ENCODE measurements at regions not wholly inside any gene's neighbourhood (a gene's known extent, or its start where the extent isn't known, plus 50 kb on each side); places are given as distances from the start of the nearest gene placed in this dataset.

DNA sequence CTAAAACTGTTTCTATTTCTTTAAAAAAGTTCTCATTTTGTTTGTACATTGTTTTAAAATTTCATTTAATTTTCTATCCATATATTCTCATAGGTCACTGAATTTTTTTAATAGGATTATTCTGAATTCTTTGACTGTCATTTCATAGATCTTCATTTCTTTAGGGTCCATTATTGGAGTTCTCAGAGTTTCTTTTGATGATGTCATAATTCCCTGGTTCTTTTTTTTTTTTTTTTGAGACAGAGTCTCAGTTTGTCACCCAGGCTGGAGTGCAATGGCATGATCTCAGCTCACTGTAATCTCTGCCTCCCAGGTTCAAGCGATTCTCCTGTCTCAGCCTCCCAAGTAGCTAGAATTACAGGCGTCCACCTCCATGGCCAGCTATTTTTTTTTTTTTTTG lies 89.9 kb downstream of the DMRT2 start:
- no peak overlapping the region for H3K27ac ChIP-seq (ENCODE audit: low read length)
- H3K4me1 ChIP-seq (ENCODE audit: insufficient read depth, low read length) = no peaks in the 10 kb centered on the region
- DNase-seq (no peak), ATAC-seq (ENCODE audit: insufficient read depth, low read depth) (no peak)
- no peak overlapping the region for H3K9ac ChIP-seq (ENCODE audit: low read depth, low read length)
- no peaks in the 10 kb centered on the region for H3K27me3 ChIP-seq (ENCODE audit: insufficient read depth, low read length, poor library complexity)
- H3K79me2 ChIP-seq (ENCODE audit: insufficient read depth, low read length) = no peaks in the 10 kb centered on the region
- H3K36me3 ChIP-seq (ENCODE audit: insufficient read depth, low read length) = no peaks in the 10 kb centered on the region
- no peak overlapping the region for H3K4me2 ChIP-seq (ENCODE audit: insufficient read depth, low read length)
- H3K4me3 ChIP-seq (ENCODE audit: low read depth in 1 of 2, low read length in 2 of 2) = no peak overlapping the region
- TF ChIP-seq EZH2 (IDR thresholded peaks at IDR 0.05; ENCODE audit: borderline replicate concordance, low read depth, low read length, severe bottlenecking) = no peak
- TF ChIP-seq, protein P1, sequence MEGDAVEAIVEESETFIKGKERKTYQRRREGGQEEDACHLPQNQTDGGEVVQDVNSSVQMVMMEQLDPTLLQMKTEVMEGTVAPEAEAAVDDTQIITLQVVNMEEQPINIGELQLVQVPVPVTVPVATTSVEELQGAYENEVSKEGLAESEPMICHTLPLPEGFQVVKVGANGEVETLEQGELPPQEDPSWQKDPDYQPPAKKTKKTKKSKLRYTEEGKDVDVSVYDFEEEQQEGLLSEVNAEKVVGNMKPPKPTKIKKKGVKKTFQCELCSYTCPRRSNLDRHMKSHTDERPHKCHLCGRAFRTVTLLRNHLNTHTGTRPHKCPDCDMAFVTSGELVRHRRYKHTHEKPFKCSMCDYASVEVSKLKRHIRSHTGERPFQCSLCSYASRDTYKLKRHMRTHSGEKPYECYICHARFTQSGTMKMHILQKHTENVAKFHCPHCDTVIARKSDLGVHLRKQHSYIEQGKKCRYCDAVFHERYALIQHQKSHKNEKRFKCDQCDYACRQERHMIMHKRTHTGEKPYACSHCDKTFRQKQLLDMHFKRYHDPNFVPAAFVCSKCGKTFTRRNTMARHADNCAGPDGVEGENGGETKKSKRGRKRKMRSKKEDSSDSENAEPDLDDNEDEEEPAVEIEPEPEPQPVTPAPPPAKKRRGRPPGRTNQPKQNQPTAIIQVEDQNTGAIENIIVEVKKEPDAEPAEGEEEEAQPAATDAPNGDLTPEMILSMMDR (IDR thresholded peaks at IDR 0.05; ENCODE audit: borderline replicate concordance, extremely low read depth, low read length, poor library complexity, severe bottlenecking) = no peak
- no peaks in the 10 kb centered on the region for H3K9me3 ChIP-seq (ENCODE audit: insufficient read depth, low read length, severe bottlenecking)
- H2AFZ ChIP-seq (ENCODE audit: low read depth, low read length) = no peak overlapping the region
- no peaks in the 10 kb centered on the region for H4K20me1 ChIP-seq (ENCODE audit: insufficient read depth, low read length)

DNA sequence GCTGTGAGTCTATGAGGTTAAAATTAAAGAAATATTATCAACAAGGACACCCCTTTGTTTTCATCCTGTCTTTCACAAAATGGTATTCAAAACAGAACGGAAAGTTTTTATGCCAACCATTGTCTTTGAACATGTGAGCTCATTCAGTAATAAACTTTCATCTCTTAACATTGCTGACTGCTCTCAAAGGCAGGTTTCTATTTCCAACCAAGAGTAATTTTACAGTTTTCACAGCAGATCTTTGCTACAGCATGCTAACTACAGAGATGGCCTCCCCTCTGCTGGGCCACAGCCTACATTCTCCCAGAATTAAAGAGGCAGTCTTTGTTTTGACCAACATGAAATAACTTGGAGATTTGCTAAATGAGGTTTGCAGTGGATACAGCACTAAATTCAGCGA lies 101.5 kb downstream of the DMRT2 start:
- no peak overlapping the region for H2AFZ ChIP-seq (ENCODE audit: low read depth, low read length)
- DNase-seq = no peak
- H3K27me3 ChIP-seq (ENCODE audit: insufficient read depth, low read length, poor library complexity) = no peaks in the 10 kb centered on the region
- no peaks in the 10 kb centered on the region for H4K20me1 ChIP-seq (ENCODE audit: insufficient read depth, low read length)
- no peaks in the 10 kb centered on the region for H3K79me2 ChIP-seq (ENCODE audit: insufficient read depth, low read length)
- no peak overlapping the region for H3K4me2 ChIP-seq (ENCODE audit: insufficient read depth, low read length)
- H3K9ac ChIP-seq (ENCODE audit: low read depth, low read length) = no peak overlapping the region
- ATAC-seq (ENCODE audit: insufficient read depth, low read depth) = no peak
- TF ChIP-seq EZH2 (IDR thresholded peaks at IDR 0.05; ENCODE audit: borderline replicate concordance, low read depth, low read length, severe bottlenecking) = no peak
- TF ChIP-seq, protein P1 (IDR thresholded peaks at IDR 0.05; ENCODE audit: borderline replicate concordance, extremely low read depth, low read length, poor library complexity, severe bottlenecking) = no peak
- H3K36me3 ChIP-seq (ENCODE audit: insufficient read depth, low read length) = no peaks in the 10 kb centered on the region
- H3K4me1 ChIP-seq (ENCODE audit: insufficient read depth, low read length) = no peaks in the 10 kb centered on the region
- no peak overlapping the region for H3K27ac ChIP-seq (ENCODE audit: low read length)
- H3K9me3 ChIP-seq (ENCODE audit: insufficient read depth, low read length, severe bottlenecking) = no peaks in the 10 kb centered on the region
- no peak overlapping the region for H3K4me3 ChIP-seq (ENCODE audit: low read depth in 1 of 2, low read length in 2 of 2)

DNA sequence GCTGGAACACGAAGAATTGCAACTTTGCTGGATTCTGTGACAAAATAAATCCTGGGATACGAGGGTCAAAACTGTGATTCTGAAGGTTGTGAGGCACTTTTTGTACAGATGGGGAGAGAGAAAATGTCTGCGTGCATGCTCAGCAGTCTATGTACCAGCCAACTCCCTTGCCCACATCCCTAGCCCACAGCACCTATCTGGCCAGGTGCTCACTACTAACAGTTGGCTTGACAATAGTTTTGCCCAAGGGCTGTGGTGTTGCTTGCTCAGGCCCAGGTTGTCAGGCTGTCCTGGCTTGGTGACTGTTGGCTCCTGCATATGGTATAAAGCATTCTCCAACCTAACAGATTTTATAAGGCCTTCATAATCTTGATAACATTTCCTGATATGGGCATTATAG lies 102.0 kb downstream of the DMRT2 start:
- ATAC-seq (ENCODE audit: insufficient read depth, low read depth) (no peak), DNase-seq (no peak)
- no peaks in the 10 kb centered on the region for H3K36me3 ChIP-seq (ENCODE audit: insufficient read depth, low read length)
- no peak overlapping the region for H3K4me2 ChIP-seq (ENCODE audit: insufficient read depth, low read length)
- no peaks in the 10 kb centered on the region for H3K9me3 ChIP-seq (ENCODE audit: insufficient read depth, low read length, severe bottlenecking)
- no peak overlapping the region for H2AFZ ChIP-seq (ENCODE audit: low read depth, low read length)
- no peaks in the 10 kb centered on the region for H3K4me1 ChIP-seq (ENCODE audit: insufficient read depth, low read length)
- H3K4me3 ChIP-seq (ENCODE audit: low read depth in 1 of 2, low read length in 2 of 2) = no peak overlapping the region
- no peaks in the 10 kb centered on the region for H3K27me3 ChIP-seq (ENCODE audit: insufficient read depth, low read length, poor library complexity)
- H3K27ac ChIP-seq (ENCODE audit: low read length) = no peak overlapping the region
- H3K79me2 ChIP-seq (ENCODE audit: insufficient read depth, low read length) = no peaks in the 10 kb centered on the region
- no peaks in the 10 kb centered on the region for H4K20me1 ChIP-seq (ENCODE audit: insufficient read depth, low read length)
- TF ChIP-seq EZH2 (IDR thresholded peaks at IDR 0.05; ENCODE audit: borderline replicate concordance, low read depth, low read length, severe bottlenecking) = no peak
- TF ChIP-seq, protein P1 (IDR thresholded peaks at IDR 0.05; ENCODE audit: borderline replicate concordance, extremely low read depth, low read length, poor library complexity, severe bottlenecking) = no peak
- no peak overlapping the region for H3K9ac ChIP-seq (ENCODE audit: low read depth, low read length)

DNA sequence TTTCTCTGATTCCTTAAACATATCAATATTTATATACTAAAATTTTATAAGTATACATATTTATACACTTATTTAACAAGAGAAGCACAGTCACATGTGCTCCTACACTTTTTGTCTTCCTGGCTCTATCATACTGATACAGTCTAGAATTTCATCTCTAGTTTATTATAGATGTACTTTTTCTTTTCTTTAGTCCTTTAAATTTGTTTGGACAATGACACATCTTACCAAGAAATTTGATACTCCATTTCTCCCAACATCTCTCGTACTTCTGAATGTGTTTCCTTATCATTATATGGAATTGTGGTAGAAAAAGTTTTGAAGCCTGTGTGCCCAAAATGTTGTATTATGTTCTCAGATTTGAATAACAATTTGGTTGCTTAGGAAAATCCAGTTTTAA lies 104.6 kb downstream of the DMRT2 start:
- Histone ChIP-seq H4K20me1 (ENCODE audit: insufficient read depth, low read length) (no peaks in the 10 kb centered on the region), H3K9ac (ENCODE audit: low read depth, low read length) (no peak overlapping the region), H3K27me3 (ENCODE audit: insufficient read depth, low read length, poor library complexity) (no peaks in the 10 kb centered on the region), H3K27ac (ENCODE audit: low read length) (no peak overlapping the region), H2AFZ (ENCODE audit: low read depth, low read length) (no peak overlapping the region), H3K4me2 (ENCODE audit: insufficient read depth, low read length) (no peak overlapping the region), H3K4me3 (ENCODE audit: low read depth in 1 of 2, low read length in 2 of 2) (no peak overlapping the region), H3K9me3 (ENCODE audit: insufficient read depth, low read length, severe bottlenecking) (no peaks in the 10 kb centered on the region), H3K79me2 (ENCODE audit: insufficient read depth, low read length) (no peaks in the 10 kb centered on the region), H3K36me3 (ENCODE audit: insufficient read depth, low read length) (no peaks in the 10 kb centered on the region), H3K4me1 (ENCODE audit: insufficient read depth, low read length) (no peaks in the 10 kb centered on the region)
- DNase-seq (no peak), ATAC-seq (ENCODE audit: insufficient read depth, low read depth) (no peak)
- TF ChIP-seq, protein P1 (IDR thresholded peaks at IDR 0.05; ENCODE audit: borderline replicate concordance, extremely low read depth, low read length, poor library complexity, severe bottlenecking) = no peak
- TF ChIP-seq EZH2 (IDR thresholded peaks at IDR 0.05; ENCODE audit: borderline replicate concordance, low read depth, low read length, severe bottlenecking) = no peak

Data from DND-41 (cell line).